Panc1 (cell line): ENCODE measurements at regions not wholly inside any gene's neighbourhood (a gene's known extent, or its start where the extent isn't known, plus 50 kb on each side); places are given as distances from the start of the nearest gene placed in this dataset.

Experiments
- ATAC-seq: fragments of 200-7000 bp; cut with Tn5 transposase; 2 replicates; pipeline ENCODE4 v1.9.1; 2020; ENCODE audit warnings: mild to moderate bottlenecking, moderate library complexity
- BruUV-seq: library from RNA; stranded (reverse); fragments of 400-500 nt; replicated peaks from 2 replicates; lab custom pipeline; 2021; lab: Mats Ljungman, UMichigan
- CTCF ChIA-PET: fragments of 300-600 bp; sonication (Branson Sonifier 250); formaldehyde crosslinking; loops from one replicate; lab custom pipeline; 2022; ENCODE audit warnings: antibody characterized with exemption; lab: Charles Lee
- POLR2A ChIA-PET: fragments of 300-600 bp; sonication (Branson Sonifier 250); formaldehyde crosslinking; loops from one replicate; lab custom pipeline; 2022; ENCODE audit warnings: antibody characterized with exemption; lab: Charles Lee
- DNase-seq: peaks from one replicate; pipeline ENCODE4 v3.0.0-alpha.2; 2010; ENCODE audit warnings: low read depth, low spot score
- H3K27ac ChIP-seq: 2 replicates; pipeline ENCODE4 v1.5.1; 2011; ENCODE audit warnings: mild to moderate bottlenecking, low read length, inconsistent platforms
- H3K27me3 ChIP-seq: fragments of 200-500 bp; sonication (Bioruptor generic); 2 replicates; pipeline ENCODE4 v1.6.0; 2014; ENCODE audit warnings: low read length, inconsistent platforms; ENCODE audit not compliant: control insufficient read depth, insufficient read depth
- H3K36me3 ChIP-seq: fragments of 200-500 bp; sonication (Bioruptor generic); 2 replicates; pipeline ENCODE4 v1.5.1; 2014; ENCODE audit warnings: inconsistent platforms, mild to moderate bottlenecking, low read length, moderate library complexity; ENCODE audit not compliant: control insufficient read depth, insufficient read depth
- H3K4me1 ChIP-seq: 2 replicates; pipeline ENCODE4 v1.5.1; 2011; ENCODE audit warnings: inconsistent platforms, mild to moderate bottlenecking, low read length, moderate library complexity; ENCODE audit not compliant: control insufficient read depth, insufficient read depth
- H3K4me3 ChIP-seq, 2 experiments: 2 replicates each; pipeline ENCODE4 v1.5.1; 2011 to 2012; ENCODE audit warnings: low read depth in 2 of 2, low read length in 2 of 2, mild to moderate bottlenecking in 2 of 2, inconsistent platforms in 1 of 2, moderate library complexity in 1 of 2
- H3K9me3 ChIP-seq: fragments of 200-500 bp; sonication (Bioruptor generic); 2 replicates; pipeline ENCODE4 v1.5.1; 2014; ENCODE audit warnings: low read depth, mild to moderate bottlenecking, inconsistent platforms, low read length, moderate library complexity; ENCODE audit not compliant: control insufficient read depth, insufficient read depth
- CTCF ChIP-seq: fragments of 450-650 bp; IDR thresholded peaks from 2 replicates; pipeline ENCODE4 v1.5.1; 2017; ENCODE audit warnings: mild to moderate bottlenecking
- POLR2AphosphoS5 ChIP-seq: IDR thresholded peaks from 2 replicates; pipeline ENCODE4 v1.6.1; 2012; ENCODE audit warnings: mild to moderate bottlenecking, low read depth, low read length, moderate library complexity
- REST ChIP-seq, 2 experiments: IDR thresholded peaks; 2 replicates each; pipeline ENCODE4 v1.6.1; 2011 to 2012; ENCODE audit warnings: low read depth in 2 of 2, control low read depth in 1 of 2, low read length in 1 of 2, mild to moderate bottlenecking in 1 of 2, moderate library complexity in 1 of 2; ENCODE audit not compliant: insufficient read depth in 1 of 2
- SIN3A ChIP-seq: IDR thresholded peaks from 2 replicates; pipeline ENCODE4 v1.6.1; 2012; ENCODE audit warnings: low read depth, mild to moderate bottlenecking, low read length, moderate library complexity, borderline replicate concordance; ENCODE audit not compliant: insufficient read depth
- TCF7L2 ChIP-seq: IDR thresholded peaks from 2 replicates; pipeline ENCODE4 v1.6.1; 2011; ENCODE audit warnings: mild to moderate bottlenecking, low read depth, low read length, inconsistent platforms
- in situ Hi-C: cut with HindIII; loops from 2 replicates; pipeline ENCODE4 v1.10.0; 2016; ENCODE audit warnings: low sequenced_read_pairs, low pct_unique_long_range_greater_than_20kb
- intact Hi-C: fragments of 100-400 bp; cut with micrococcal nuclease; formaldehyde crosslinking; loops from one replicate; pipeline ENCODE4 v1.10.0; 2022; ENCODE audit not compliant: unreplicated experiment

- Histone ChIP-seq H3K36me3 (no peaks in the 10 kb centered on the region), H3K27ac (no peak overlapping the region), H3K27me3 (no peaks in the 10 kb centered on the region), H3K9me3 (no peaks in the 10 kb centered on the region), H3K4me3 (no peak overlapping the region), H3K4me1 (no peaks in the 10 kb centered on the region)
- TF ChIP-seq SIN3A (no peak), CTCF (no peak), TCF7L2 (no peak), POLR2AphosphoS5 (no peak), REST (IDR thresholded peaks at IDR 0.05; ENCODE audit: insufficient read depth in 1 of 2, low read depth in 2 of 2, low read length in 1 of 2) (no peak)
- ChIA-PET POLR2A (no interaction called here), CTCF (no interaction called here)
- BruUV-seq: no TSS peak
- intact Hi-C loops (no loop called here), in situ Hi-C loops (no loop called here)
- ATAC-seq (no peak), DNase-seq (no peak)
Measured at GRCh38 chr7:21030237-21030871, 243.7 kb upstream of the SP8 start.

GRCh38 chr7:21041252-21041651 is 254.6 kb upstream of the SP8 start:
- H3K27me3 ChIP-seq: no peaks in the 10 kb centered on the region
- no peak for TF ChIP-seq SIN3A
- no peak for TF ChIP-seq REST (IDR thresholded peaks at IDR 0.05; ENCODE audit: insufficient read depth in 1 of 2, low read depth in 2 of 2, low read length in 1 of 2)
- TF ChIP-seq POLR2AphosphoS5: no peak
- no peak for TF ChIP-seq CTCF
- TF ChIP-seq TCF7L2: no peak
- in situ Hi-C loops: no loop called here
- CTCF ChIA-PET: no interaction called here
- H3K4me3 ChIP-seq: no peak overlapping the region
- BruUV-seq: no TSS peak
- no peaks in the 10 kb centered on the region for H3K4me1 ChIP-seq
- ATAC-seq: no peak
- DNase-seq: no peak
- POLR2A ChIA-PET: no interaction called here
- H3K9me3 ChIP-seq: 0 out of 2 replicates have a peak, but pooled peaks cover 4% of the 10 kb centered on the region
- H3K36me3 ChIP-seq: no peaks in the 10 kb centered on the region
- intact Hi-C loops: no loop called here
- no peak overlapping the region for H3K27ac ChIP-seq
